ENCODE measurements at regions not wholly inside any gene's neighbourhood (a gene's known extent, or its start where the extent isn't known, plus 50 kb on each side); places are given as distances from the start of the nearest gene placed in this dataset.

DNA sequence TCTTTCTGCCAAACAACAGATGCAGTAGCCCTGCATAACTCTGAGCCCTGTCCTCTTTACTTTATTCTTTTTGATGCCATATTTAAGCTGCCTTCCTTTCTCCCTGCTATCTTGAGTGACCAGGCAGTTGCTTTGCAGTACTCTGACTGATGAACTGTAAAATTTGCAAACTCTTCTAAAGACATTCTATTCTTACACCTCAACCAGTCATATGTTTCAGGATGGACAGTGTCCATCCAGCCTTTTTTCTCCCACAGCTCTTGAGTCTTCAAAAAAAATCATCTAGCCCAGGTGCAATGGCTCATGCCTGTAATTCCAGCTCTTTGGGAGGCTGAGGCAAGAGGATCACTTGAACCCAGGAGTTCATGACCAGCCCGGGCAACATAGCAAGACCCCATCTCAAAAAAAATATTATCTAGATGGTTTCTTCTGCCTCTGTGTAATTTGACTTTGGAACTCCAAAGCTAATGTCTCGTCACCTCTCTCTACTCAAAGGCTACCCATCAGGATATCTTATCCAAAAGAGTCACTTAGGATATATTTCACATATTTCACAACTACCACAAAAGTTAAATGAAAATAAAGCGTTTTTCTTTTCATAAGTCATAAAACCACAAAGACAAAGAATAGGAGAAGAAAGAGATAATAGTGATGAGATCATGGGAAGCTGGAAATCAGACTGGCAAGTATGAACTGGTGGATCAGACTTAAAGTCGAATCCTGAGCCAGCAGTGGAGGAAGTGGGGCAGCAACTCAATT, 54.6 kb upstream of the IPO9 start:
- no peak for DNase-seq

DNA sequence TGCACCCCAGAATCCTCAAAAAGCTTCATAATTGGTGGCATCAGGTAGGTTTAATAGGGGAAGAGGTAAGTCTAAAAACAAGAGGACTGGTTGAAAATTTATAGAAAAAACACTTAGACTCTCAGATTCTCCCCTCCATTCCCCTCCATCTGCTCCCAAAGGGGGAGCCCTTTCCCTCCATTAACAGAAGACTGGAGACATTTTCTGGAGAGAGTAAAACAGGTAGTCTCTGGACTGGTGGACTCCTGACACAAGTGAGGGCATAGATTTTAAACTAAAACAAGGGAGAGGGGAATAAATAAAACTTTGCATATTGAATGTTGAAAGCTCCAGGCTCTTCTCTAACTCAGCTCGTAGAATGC, 54.0 kb upstream of the IPO9 start:
- no peak for DNase-seq

DNA sequence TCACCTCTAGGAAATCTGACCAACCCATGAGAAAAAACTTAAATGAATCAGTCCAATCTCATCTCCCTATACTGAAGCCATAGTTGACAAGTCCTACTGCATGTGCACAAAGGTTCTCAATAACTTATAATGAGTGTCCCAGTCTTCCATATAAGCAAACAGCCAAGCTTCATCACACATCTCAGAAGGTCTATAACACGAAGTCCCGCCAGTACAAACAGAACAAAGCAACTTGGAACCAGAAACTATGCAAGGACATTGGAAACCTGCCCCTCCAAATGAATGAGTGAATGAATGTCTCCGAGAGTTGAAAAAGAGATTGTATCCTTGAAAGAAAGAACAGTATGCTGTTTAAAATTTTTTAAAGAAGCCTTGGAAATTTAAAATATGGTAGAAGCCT, 53.6 kb upstream of the IPO9 start:
- DNase-seq, result no peak

DNA sequence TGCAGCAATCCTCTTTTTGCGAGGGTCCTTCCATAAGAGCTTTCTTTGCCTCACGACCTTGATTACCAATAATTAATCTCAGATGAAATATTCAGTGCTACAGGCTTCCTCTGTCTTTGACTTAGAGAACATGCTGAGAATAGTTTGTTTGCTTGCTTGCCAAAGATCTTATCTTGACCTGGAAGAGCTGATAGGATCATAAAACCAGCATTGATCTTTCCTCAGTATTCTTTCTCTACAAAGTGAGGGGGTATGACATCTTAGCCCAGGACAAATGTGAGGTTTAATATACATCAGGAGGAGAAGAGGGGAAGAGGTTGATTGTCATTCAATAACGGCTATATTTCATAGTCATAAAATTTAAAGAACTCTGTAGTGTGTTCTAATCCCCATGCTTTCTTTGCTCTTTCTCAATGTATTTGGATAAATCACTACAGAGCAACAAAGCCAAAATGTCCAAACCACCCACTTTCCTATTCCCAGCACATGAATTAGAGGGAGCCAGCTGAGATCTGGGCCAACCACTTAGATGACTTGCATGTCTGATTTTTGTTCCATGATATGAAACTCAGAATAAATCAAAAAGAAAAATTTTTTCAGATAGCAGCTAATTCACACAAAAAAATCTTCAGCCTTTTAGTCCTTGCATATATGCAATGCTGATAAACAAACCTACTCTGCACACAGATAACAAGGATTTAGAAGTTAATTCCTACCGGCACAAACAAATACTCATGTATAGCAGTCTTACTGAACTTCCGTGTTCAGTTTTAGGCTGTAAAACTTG, 50.5 kb upstream of the IPO9 start:
- no peak for DNase-seq

Measured in NCI-H2081 (cell line).